Testis (tissue), 2 donors: ENCODE measurements at regions not wholly inside any gene's neighbourhood (a gene's known extent, or its start where the extent isn't known, plus 50 kb on each side); places are given as distances from the start of the nearest gene placed in this dataset.

ENCODE experiments used
- CTCF ChIP-seq, 3 experiments: fragments of 450-650 bp in 2 of 3; fragments of 200-600 bp in 1 of 3; sonication (generic) in 1 of 3; IDR thresholded peaks; one replicate each; pipeline ENCODE4 v1.5.1; 2016 to 2019; ENCODE audit warnings: antibody characterized with exemption in 3 of 3, mild to moderate bottlenecking in 2 of 3, moderate library complexity in 1 of 3
- POLR2A ChIP-seq: fragments of 450-650 bp; IDR thresholded peaks from one replicate; pipeline ENCODE4 v1.6.1; 2017; ENCODE audit warnings: antibody characterized with exemption, mild to moderate bottlenecking, moderate library complexity

GRCh38 chr4:12207396-12207795 lies 778.7 kb upstream of the HS3ST1 start:
- TF ChIP-seq CTCF (IDR thresholded peaks at IDR 0.05) (no peak), POLR2A (no peak)
